ENCODE measurements at regions not wholly inside any gene's neighbourhood (a gene's known extent, or its start where the extent isn't known, plus 50 kb on each side); places are given as distances from the start of the nearest gene placed in this dataset.

- H3K4me3 ChIP-seq = no peak overlapping the region
- no peaks in the 10 kb centered on the region for H3K9me3 ChIP-seq
- H3K27me3 ChIP-seq = no peaks in the 10 kb centered on the region
- H3K27ac ChIP-seq = no peak overlapping the region
- no peaks in the 10 kb centered on the region for H3K36me3 ChIP-seq
- TF ChIP-seq POLR2A (IDR thresholded peaks at IDR 0.05) (no peak), CTCF (IDR thresholded peaks at IDR 0.05) (no peak)
- H3K4me1 ChIP-seq = no peaks in the 10 kb centered on the region
- no peak for DNase-seq
- intact Hi-C loops (cut with DNase I; ENCODE audit: low total_unique reads) = no loop called here
Observed at GRCh38 chr13:47407808-47408207, 511.0 kb upstream of the HTR2A start.

GRCh38 chr13:47399599-47399998 lies 502.7 kb upstream of the HTR2A start:
- no peak for DNase-seq
- Histone ChIP-seq H3K4me3 (no peak overlapping the region), H3K4me1 (no peaks in the 10 kb centered on the region), H3K27ac (no peak overlapping the region), H3K27me3 (no peaks in the 10 kb centered on the region), H3K9me3 (no peaks in the 10 kb centered on the region), H3K36me3 (no peaks in the 10 kb centered on the region)
- intact Hi-C loops (cut with DNase I; ENCODE audit: low total_unique reads) = no loop called here
- TF ChIP-seq CTCF (IDR thresholded peaks at IDR 0.05) = no peak
- TF ChIP-seq POLR2A (IDR thresholded peaks at IDR 0.05) = no peak

GRCh38 chr13:47397739-47398138 lies 500.9 kb upstream of the HTR2A start:
- Histone ChIP-seq H3K4me3 (no peak overlapping the region), H3K4me1 (no peaks in the 10 kb centered on the region), H3K27ac (no peak overlapping the region), H3K9me3 (no peaks in the 10 kb centered on the region), H3K36me3 (no peaks in the 10 kb centered on the region), H3K27me3 (no peaks in the 10 kb centered on the region)
- DNase-seq = no peak
- TF ChIP-seq POLR2A (IDR thresholded peaks at IDR 0.05) = no peak
- intact Hi-C loops (cut with DNase I; ENCODE audit: low total_unique reads) = no loop called here

- Histone ChIP-seq H3K27ac (no peak overlapping the region), H3K4me3 (no peak overlapping the region), H3K36me3 (no peaks in the 10 kb centered on the region), H3K4me1 (no peaks in the 10 kb centered on the region), H3K27me3 (no peaks in the 10 kb centered on the region), H3K9me3 (no peaks in the 10 kb centered on the region)
- DNase-seq = no peak
- no peak for TF ChIP-seq CTCF (IDR thresholded peaks at IDR 0.05)
- TF ChIP-seq POLR2A (IDR thresholded peaks at IDR 0.05) = no peak
- intact Hi-C loops (cut with DNase I; ENCODE audit: low total_unique reads) = no loop called here
Observed at GRCh38 chr13:47396915-47397314, 500.1 kb upstream of the HTR2A start.

GRCh38 chr13:47374741-47375140 lies 477.9 kb upstream of the HTR2A start:
- intact Hi-C loops (cut with DNase I; ENCODE audit: low total_unique reads) = no loop called here
- no peak overlapping the region for H3K4me3 ChIP-seq
- no peaks in the 10 kb centered on the region for H3K27me3 ChIP-seq
- H3K9me3 ChIP-seq = no peaks in the 10 kb centered on the region
- H3K36me3 ChIP-seq = no peaks in the 10 kb centered on the region
- DNase-seq = no peak
- H3K4me1 ChIP-seq = no peaks in the 10 kb centered on the region
- TF ChIP-seq POLR2A (IDR thresholded peaks at IDR 0.05) = no peak
- TF ChIP-seq CTCF (IDR thresholded peaks at IDR 0.05) = no peak
- H3K27ac ChIP-seq = no peak overlapping the region

- Histone ChIP-seq H3K9me3 (no peaks in the 10 kb centered on the region), H3K27me3 (no peaks in the 10 kb centered on the region)
- intact Hi-C loops (cut with DNase I; ENCODE audit: low total_unique reads) = no loop called here
Observed at GRCh38 chr13:47372751-47373150, 475.9 kb upstream of the HTR2A start.

More at GRCh38 chr13:47372751-47373150, 475.9 kb upstream of the HTR2A start:
- H3K36me3 ChIP-seq = no peaks in the 10 kb centered on the region
- DNase-seq = no peak
- no peak overlapping the region for H3K4me3 ChIP-seq
- TF ChIP-seq CTCF (IDR thresholded peaks at IDR 0.05) (no peak), POLR2A (IDR thresholded peaks at IDR 0.05) (no peak)
- H3K27ac ChIP-seq = no peak overlapping the region
- H3K4me1 ChIP-seq = no peaks in the 10 kb centered on the region
